Mammary epithelial cell (primary cell): ENCODE measurements at regions not wholly inside any gene's neighbourhood (a gene's known extent, or its start where the extent isn't known, plus 50 kb on each side); places are given as distances from the start of the nearest gene placed in this dataset.

ENCODE experiments used
- EZH2 ChIP-seq: IDR thresholded peaks from 2 replicates; pipeline ENCODE4 v1.6.1; 2012; ENCODE audit warnings: low read length, inconsistent platforms, borderline replicate concordance
- TF ChIP-seq, protein P1 (sequence below), 2 donors: IDR thresholded peaks in 1 of 2; conservative IDR thresholded peaks in 1 of 2; 2 replicates each; pipeline ENCODE4 v1.5.1; 2011 to 2012; ENCODE audit warnings: inconsistent platforms in 2 of 2, low read length in 2 of 2, mild to moderate bottlenecking in 2 of 2, control low read depth in 1 of 2, low read depth in 1 of 2; ENCODE audit not compliant: insufficient read depth in 1 of 2; ENCODE audit errors: extremely low read depth in 1 of 2

- TF ChIP-seq, protein P1, sequence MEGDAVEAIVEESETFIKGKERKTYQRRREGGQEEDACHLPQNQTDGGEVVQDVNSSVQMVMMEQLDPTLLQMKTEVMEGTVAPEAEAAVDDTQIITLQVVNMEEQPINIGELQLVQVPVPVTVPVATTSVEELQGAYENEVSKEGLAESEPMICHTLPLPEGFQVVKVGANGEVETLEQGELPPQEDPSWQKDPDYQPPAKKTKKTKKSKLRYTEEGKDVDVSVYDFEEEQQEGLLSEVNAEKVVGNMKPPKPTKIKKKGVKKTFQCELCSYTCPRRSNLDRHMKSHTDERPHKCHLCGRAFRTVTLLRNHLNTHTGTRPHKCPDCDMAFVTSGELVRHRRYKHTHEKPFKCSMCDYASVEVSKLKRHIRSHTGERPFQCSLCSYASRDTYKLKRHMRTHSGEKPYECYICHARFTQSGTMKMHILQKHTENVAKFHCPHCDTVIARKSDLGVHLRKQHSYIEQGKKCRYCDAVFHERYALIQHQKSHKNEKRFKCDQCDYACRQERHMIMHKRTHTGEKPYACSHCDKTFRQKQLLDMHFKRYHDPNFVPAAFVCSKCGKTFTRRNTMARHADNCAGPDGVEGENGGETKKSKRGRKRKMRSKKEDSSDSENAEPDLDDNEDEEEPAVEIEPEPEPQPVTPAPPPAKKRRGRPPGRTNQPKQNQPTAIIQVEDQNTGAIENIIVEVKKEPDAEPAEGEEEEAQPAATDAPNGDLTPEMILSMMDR (conservative IDR thresholded peaks at IDR 0.05 in 1 of 2, IDR thresholded peaks at IDR 0.05 in 1 of 2; ENCODE audit: extremely low read depth in 1 of 2, insufficient read depth in 1 of 2, low read depth in 1 of 2, low read length in 2 of 2) = no peak
- no peak for TF ChIP-seq EZH2
Observed at GRCh38 chr10:117621196-117621595, 78.7 kb downstream of the EMX2 start.
